Loucy (cell line): ENCODE measurements at regions not wholly inside any gene's neighbourhood (a gene's known extent, or its start where the extent isn't known, plus 50 kb on each side); places are given as distances from the start of the nearest gene placed in this dataset.

Experiments used
- CTCF ChIP-seq: fragments of 200-600 bp; sonication (generic); conservative IDR thresholded peaks from 2 replicates; pipeline ENCODE4 v1.5.1; 2014; ENCODE audit warnings: mild to moderate bottlenecking, antibody characterized with exemption, low read length
- EZH2phosphoT487 ChIP-seq: fragments of 200-600 bp; IDR thresholded peaks from 2 replicates; pipeline ENCODE4 v1.6.1; 2018; ENCODE audit warnings: antibody characterized with exemption, mild to moderate bottlenecking, moderate library complexity, borderline replicate concordance

- TF ChIP-seq CTCF: no peak
- no peak for TF ChIP-seq EZH2phosphoT487
These were observed 559.5 kb upstream of the SGCD start for GRCh38 chr5:155767470-155767869.
